Transverse colon (tissue), 4 donors: ENCODE measurements at regions not wholly inside any gene's neighbourhood (a gene's known extent, or its start where the extent isn't known, plus 50 kb on each side); places are given as distances from the start of the nearest gene placed in this dataset.

Experiments
- DNase-seq: peaks from one replicate; pipeline ENCODE4 v3.0.0-alpha.2; 2019
- H3K27ac ChIP-seq, 4 donors: fragments of 200-600 bp; sonication (generic); 2 replicates each; pipeline ENCODE4 v1.5.1; 2016 to 2018; ENCODE audit warnings: inconsistent platforms in 4 of 4
- H3K27me3 ChIP-seq: fragments of 200-600 bp; sonication (generic); 2 replicates; pipeline ENCODE4 v1.5.1; 2017; ENCODE audit warnings: inconsistent platforms
- H3K36me3 ChIP-seq, 4 donors: fragments of 200-600 bp; sonication (generic); 2 replicates each; pipeline ENCODE4 v1.5.1; 2017 to 2019; ENCODE audit warnings: inconsistent platforms in 4 of 4
- H3K4me1 ChIP-seq, 4 donors: fragments of 200-600 bp; sonication (generic); 2 replicates each; pipeline ENCODE4 v1.5.1; 2017 to 2020; ENCODE audit warnings: inconsistent platforms in 4 of 4
- H3K4me3 ChIP-seq, 4 donors: fragments of 200-600 bp; sonication (generic); 1 replicate in 1 of 4; 2 replicates in 3 of 4; pipeline versions ENCODE4 v1.5.1 to v1.6.1; 2017 to 2019; ENCODE audit warnings: inconsistent platforms in 4 of 4
- H3K9me3 ChIP-seq, 2 donors: fragments of 200-600 bp; sonication (generic); 2 replicates each; pipeline ENCODE4 v1.5.1; 2017 to 2019; ENCODE audit warnings: inconsistent platforms in 2 of 2
- CTCF ChIP-seq, 5 experiments: fragments of 200-600 bp in 3 of 5; fragments of 450-650 bp in 2 of 5; sonication (generic) in 3 of 5; IDR thresholded peaks; 1 replicate in 2 of 5; 2 replicates in 3 of 5; pipeline ENCODE4 v1.5.1; 2016 to 2017; ENCODE audit warnings: antibody characterized with exemption in 5 of 5, inconsistent platforms in 3 of 5, mild to moderate bottlenecking in 2 of 5, moderate library complexity in 1 of 5
- EP300 ChIP-seq: sonication (generic); formaldehyde crosslinking; IDR thresholded peaks from one replicate; pipeline ENCODE4 v1.6.1; 2017; ENCODE audit warnings: antibody characterized with exemption, low read depth
- POLR2A ChIP-seq: fragments of 450-650 bp; IDR thresholded peaks from one replicate; pipeline ENCODE4 v1.6.1; 2016; ENCODE audit warnings: antibody characterized with exemption, mild to moderate bottlenecking, moderate library complexity
- POLR2AphosphoS5 ChIP-seq, 3 donors: sonication (generic); formaldehyde crosslinking; IDR thresholded peaks; one replicate each; pipeline ENCODE4 v1.6.1; 2016; ENCODE audit warnings: antibody characterized with exemption in 3 of 3
- WGBS, 2 donors: methylation state at CpG; one replicate each; pipeline ENCODE4 v1.1.5; 2018; ENCODE audit warnings: low coverage in 1 of 2; 5-methylcytosine and 5-hydroxymethylcytosine counted together
- in situ Hi-C, 4 donors: fragments of 200-750 bp; cut with MboI; loops; one replicate each; pipeline versions ENCODE4 v1.15.0 to v1.15.1; 2017; ENCODE audit warnings: low sequenced_read_pairs in 3 of 4, low pct_ligation_motif_present in 1 of 4, low pct_unique_long_range_greater_than_20kb in 1 of 4
- intact Hi-C: fragments of 100-400 bp; cut with DNase I; formaldehyde crosslinking; loops from one replicate; pipeline ENCODE4 v1.15.1; 2023; ENCODE audit warnings: low total_unique reads

- WGBS, 2 donors, result 67 to 73% methylated on average over 5 of the region's 5 CpGs
- in situ Hi-C loops, result no loop called here
- TF ChIP-seq POLR2A (no peak), POLR2AphosphoS5 (IDR thresholded peaks at IDR 0.05) (no peak), CTCF (IDR thresholded peaks at IDR 0.05) (no peak), EP300 (no peak)
- no peaks in the 10 kb centered on the region for H3K9me3 ChIP-seq
- H3K4me3 ChIP-seq, result no peak overlapping the region
- H3K27me3 ChIP-seq, result no peaks in the 10 kb centered on the region
- no peaks in the 10 kb centered on the region for H3K4me1 ChIP-seq
- no peak for DNase-seq
- no peak overlapping the region for H3K27ac ChIP-seq
- no peaks in the 10 kb centered on the region for H3K36me3 ChIP-seq
- intact Hi-C loops, result no loop called here
Observed at GRCh38 chr9:87088621-87089365, 141.5 kb upstream of the GAS1 start.

- Histone ChIP-seq H3K9me3 (no peaks in the 10 kb centered on the region), H3K36me3 (no peaks in the 10 kb centered on the region), H3K4me1 (no peaks in the 10 kb centered on the region), H3K27me3 (no peaks in the 10 kb centered on the region), H3K27ac (no peak overlapping the region), H3K4me3 (no peak overlapping the region)
- TF ChIP-seq POLR2A (no peak), CTCF (IDR thresholded peaks at IDR 0.05) (no peak), POLR2AphosphoS5 (IDR thresholded peaks at IDR 0.05) (no peak)
- no peak for DNase-seq
- WGBS, 2 donors, result 8% methylated on average over 2 of the region's 2 CpGs; no CpG with 5 or more reads in 1 of the 2 donors
- intact Hi-C loops, result no loop called here
- in situ Hi-C loops, result no loop called here
Observed at GRCh38 chr9:87089506-87089905, 142.2 kb upstream of the GAS1 start.

GRCh38 chr9:87089929-87090328, 142.6 kb upstream of the GAS1 start:
- Histone ChIP-seq H3K4me3 (no peak overlapping the region), H3K27ac (no peak overlapping the region), H3K9me3 (no peaks in the 10 kb centered on the region), H3K27me3 (no peaks in the 10 kb centered on the region), H3K36me3 (no peaks in the 10 kb centered on the region), H3K4me1 (no peaks in the 10 kb centered on the region)
- TF ChIP-seq POLR2A, result no peak
- TF ChIP-seq CTCF (IDR thresholded peaks at IDR 0.05), result no peak
- no peak for TF ChIP-seq EP300
- no peak for TF ChIP-seq POLR2AphosphoS5 (IDR thresholded peaks at IDR 0.05)
- DNase-seq, result no peak
- in situ Hi-C loops, result no loop called here
- intact Hi-C loops, result no loop called here

- Histone ChIP-seq H3K4me1 (no peaks in the 10 kb centered on the region), H3K27ac (no peak overlapping the region), H3K4me3 (no peak overlapping the region), H3K27me3 (no peaks in the 10 kb centered on the region), H3K9me3 (no peaks in the 10 kb centered on the region), H3K36me3 (no peaks in the 10 kb centered on the region)
- DNase-seq, result no peak
- in situ Hi-C loops, result no loop called here
- WGBS, 2 donors, result 71 to 77% methylated on average over 3 of the region's 3 CpGs
- TF ChIP-seq CTCF (IDR thresholded peaks at IDR 0.05), result no peak
- TF ChIP-seq POLR2AphosphoS5 (IDR thresholded peaks at IDR 0.05), result no peak
- no peak for TF ChIP-seq POLR2A
- TF ChIP-seq EP300, result no peak
- intact Hi-C loops, result no loop called here
Observed at GRCh38 chr9:87093777-87094176, 146.5 kb upstream of the GAS1 start.
